NOMO-1 (cell line): ENCODE measurements at regions not wholly inside any gene's neighbourhood (a gene's known extent, or its start where the extent isn't known, plus 50 kb on each side); places are given as distances from the start of the nearest gene placed in this dataset.
"Not testable (repeated sequence)": the region's sequence is repeated elsewhere in the genome, so short reads cannot be mapped to it uniquely, and the experiment has no call there.

Experiments used
- DNase-seq, 2 experiments: peaks; one replicate each; lab custom pipeline; 2025; ENCODE audit not compliant: unreplicated experiment in 2 of 2; lab: John Stamatoyannopoulos, UW

DNA sequence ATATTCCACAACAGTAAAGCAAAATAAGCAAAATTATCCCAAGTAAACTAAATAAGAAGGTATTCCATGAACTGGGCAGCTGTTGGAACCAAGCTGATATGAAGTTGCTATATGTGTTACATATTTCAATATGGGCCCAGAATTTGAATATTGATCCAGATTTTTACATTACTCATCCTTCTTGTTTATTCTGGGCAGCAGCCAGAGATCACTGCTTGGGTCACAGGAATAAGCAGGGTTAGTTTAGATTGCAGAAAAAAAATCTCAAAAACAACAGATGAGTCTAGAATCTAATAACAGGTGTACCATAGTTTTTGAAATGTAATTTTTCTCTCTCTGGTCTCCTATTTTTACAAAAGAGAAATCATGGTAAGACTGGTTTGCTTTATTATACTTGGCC lies 171.5 kb upstream of the NAMPT start:
- DNase-seq: no peak

GRCh38 chr7:106452031-106452851 lies 167.5 kb upstream of the NAMPT start:
- DNase-seq: no peak

DNA sequence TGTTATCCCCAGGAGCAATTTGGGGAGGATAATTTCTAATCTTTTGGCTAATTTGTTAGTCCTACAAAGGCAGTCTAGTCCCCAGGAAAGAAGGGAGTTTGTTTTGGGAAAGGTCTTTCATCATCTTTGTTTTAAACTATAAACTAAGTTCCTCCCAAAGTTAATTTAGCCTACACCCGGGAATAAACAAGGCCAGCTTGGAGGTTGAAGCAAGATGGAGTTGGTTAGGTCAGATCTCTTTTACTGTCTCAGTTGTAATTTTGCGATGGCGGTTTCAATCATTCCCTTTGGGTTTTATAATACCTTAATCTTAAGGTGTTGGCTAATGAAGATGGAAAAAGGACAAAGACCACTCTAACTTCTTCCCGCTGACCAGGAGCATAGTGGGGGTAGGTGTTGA lies 166.4 kb upstream of the NAMPT start:
- DNase-seq: no peak

GRCh38 chr7:106450716-106451115 lies 165.9 kb upstream of the NAMPT start:
- no peak for DNase-seq

DNA sequence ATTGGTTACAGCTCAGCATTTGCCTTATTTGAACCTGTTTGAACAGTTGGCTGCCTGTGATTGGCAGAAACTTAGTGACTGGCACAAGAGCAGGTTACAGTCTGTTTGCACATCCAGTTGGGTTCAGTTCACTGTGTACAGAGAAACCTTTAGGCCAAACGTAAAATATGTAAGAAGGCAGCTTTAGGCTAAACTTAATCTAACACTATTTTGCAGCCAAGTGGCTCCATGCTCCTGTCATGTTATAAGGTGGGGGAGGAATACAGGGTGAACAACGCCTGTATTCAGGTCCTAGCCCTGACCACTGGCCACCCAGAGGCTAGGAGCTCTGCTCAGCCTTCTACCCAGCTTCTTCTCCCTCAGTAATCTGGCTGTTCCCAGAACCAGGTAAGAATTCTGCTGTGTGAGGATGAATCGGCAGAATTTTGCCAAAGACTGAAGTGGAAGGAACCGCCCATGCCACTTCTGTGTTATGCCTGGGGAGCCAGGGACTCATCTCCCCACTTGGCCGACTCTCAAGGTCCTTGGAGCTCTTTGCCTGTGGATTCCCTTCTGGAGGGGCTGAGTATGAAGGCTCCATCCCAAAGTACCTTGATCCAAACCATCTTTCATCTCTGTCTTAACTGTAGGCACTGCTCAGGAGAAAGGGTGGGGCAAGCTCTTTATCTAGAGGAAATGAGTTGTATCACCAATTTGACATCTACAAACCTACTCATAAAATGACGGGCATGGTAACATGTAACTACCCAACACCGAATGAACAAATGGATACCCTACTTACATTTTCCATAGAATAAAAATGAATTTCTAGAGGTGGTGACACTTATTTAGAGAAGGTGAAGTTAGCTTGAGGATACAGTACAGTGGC lies 164.4 kb upstream of the NAMPT start:
- no peak for DNase-seq

GRCh38 chr7:106448346-106448991 lies 163.7 kb upstream of the NAMPT start:
- DNase-seq: no peak

DNA sequence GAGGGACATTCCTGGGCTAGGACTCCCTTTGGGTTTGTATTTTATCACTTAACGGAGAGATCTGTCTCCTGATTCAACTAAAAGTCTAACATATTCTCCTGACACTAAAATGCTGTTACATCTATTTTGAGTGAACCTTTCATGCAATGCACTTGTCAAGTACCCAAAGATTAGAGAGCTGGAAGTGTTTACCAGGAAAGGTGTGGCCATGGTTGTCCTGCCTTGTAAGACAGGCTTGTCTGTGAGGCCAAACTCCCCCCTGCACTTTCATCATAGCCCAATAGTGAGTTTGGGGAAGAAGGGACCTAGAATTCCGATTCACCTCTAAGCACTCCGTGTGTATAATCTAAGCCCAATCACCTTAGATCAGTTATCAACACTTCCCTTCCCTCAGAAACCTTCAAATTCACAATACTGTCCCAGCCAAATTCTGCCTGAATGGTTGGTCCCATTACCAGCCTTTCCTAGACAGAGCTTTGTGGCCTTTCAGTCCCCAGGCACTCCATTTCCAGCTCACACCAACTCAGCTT lies 162.6 kb upstream of the NAMPT start:
- no peak for DNase-seq

DNA sequence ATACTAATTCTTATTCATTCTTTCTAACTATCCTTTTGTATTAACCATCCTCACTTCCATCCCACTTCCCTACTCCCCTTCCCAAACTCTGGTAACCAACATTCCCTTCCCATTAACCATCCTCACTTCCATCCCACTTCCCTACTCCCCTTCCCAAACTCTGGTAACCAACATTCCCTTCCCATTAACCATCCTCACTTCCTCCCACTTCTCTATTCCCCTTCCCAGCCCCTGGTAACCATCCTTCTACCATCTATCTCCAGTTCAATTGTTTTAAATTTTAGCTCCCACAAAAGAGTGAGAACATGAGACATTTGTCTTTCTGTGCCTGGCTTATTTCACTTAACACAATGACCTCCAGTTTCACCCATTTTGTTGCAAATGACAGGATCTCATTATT lies 160.6 kb upstream of the NAMPT start:
- DNase-seq: not testable (repeated sequence)

GRCh38 chr7:106444068-106444655 lies 159.4 kb upstream of the NAMPT start:
- no peak for DNase-seq

DNA sequence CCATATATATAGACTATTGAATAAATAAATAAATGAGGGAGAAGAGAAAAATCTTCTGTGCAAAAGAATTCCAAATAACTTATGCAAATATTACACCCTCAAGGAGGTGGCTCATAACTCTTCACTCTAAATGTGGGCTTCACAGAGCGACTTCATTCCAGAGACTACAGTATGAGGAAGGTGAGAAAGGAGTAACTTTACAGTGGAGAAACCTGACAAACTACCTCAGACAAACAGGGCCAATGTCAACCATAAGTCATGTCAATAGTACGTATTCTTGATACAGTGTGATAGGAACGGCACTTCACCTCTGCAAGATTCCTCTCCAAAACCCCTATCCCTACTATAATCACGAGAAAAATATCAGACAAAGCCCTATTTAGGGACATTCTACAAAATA lies 158.4 kb upstream of the NAMPT start:
- no peak for DNase-seq

GRCh38 chr7:106442476-106442875 lies 157.7 kb upstream of the NAMPT start:
- DNase-seq: no peak

GRCh38 chr7:106441343-106441742 lies 156.6 kb upstream of the NAMPT start:
- not testable (repeated sequence) for DNase-seq

DNA sequence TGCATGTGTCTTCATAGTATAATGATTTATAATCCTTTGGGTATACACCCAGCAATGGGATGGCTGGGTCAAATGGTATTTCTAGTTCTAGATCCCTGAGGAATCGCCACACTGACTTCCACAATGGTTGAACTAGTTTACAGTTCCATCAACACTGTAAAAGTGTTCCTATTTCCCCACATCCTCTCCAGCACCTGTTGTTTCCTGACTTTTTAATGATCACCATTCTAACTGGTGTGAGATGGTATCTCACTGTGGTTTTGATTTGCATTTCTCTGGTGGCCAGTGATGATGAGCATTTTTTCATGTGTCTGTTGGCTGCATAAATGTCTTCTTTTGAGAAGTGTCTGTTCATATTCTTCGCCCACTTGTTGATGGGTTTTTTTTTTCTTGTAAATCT lies 152.2 kb upstream of the NAMPT start:
- not testable (repeated sequence) for DNase-seq

DNA sequence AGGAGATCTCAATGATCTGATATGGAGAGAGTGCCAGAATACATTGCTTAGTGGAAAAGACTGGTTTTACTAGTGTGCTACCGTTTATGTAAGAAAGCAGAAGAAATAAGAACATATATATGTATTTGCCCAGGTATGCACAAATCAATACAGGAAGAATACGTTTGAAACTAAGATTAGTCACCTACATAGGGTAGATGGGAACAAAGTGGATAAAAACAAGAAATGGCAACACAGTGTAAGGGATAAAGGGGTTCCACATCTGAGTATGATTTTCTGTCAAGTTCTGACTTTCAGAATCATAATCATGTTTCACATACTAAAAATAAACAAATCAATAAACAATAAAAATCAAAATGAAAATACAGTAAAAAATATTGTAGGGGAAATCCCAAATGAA lies 148.6 kb upstream of the NAMPT start:
- no peak for DNase-seq

GRCh38 chr7:106430535-106431455 lies 146.0 kb upstream of the NAMPT start:
- DNase-seq: no peak

DNA sequence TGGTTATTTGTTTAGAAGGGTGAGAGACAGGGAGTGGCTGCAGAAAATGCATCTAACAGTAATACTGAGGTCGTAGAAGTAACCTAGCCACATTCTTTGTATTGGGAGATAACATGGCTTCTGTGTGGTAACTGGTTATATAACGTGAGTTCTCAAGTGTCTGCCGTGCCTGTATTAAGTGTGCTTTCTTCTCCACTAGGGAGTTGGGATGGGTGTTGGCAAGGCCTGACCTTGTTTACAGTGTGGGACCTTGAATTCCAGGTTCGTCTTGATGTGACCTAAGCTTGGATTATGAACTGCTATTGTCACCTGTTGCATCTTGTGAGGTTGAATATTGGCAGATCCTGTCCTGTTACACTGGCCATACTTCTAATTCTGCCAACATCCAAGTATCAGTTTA lies 145.3 kb upstream of the NAMPT start:
- no peak for DNase-seq

- DNase-seq: no peak
These were observed 142.0 kb upstream of the NAMPT start for GRCh38 chr7:106426803-106427202.

DNA sequence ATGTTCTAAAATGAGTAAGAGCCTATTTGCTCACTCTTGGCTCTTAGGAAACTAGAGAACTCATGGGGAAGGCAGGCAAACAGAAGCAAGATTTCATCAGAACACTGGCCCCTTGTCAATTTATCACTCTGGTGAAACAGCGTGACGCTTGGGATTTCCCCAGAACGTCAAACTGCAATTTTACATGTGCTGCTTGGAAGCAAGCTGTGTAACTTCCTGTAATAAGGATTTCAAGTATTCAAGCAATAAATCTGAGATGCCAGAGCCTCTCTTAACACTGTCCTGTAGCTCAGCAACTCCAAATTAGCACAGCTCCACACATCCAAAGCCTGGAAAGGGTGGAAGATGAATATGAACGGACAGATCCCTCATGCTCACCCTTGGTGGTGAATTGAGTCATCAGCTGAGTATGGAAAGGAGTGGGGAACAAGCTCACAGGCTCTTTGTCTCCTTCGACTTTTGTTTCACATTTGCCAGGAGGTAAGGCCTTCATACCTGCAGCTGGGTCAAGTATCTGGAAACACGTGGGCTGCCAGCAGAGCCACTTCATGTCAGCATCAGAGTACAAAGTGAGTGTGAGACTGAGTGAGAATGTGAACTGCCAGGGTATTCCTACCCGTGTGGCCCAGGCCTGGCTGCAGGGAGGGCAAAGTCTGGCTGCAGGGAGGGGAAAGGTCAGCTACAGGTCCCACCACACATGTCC lies 140.4 kb upstream of the NAMPT start:
- peak; percentile 74 to 88 for DNase-seq

- no peak for DNase-seq
These were observed 139.8 kb upstream of the NAMPT start for GRCh38 chr7:106424476-106425016.
